ACC112 (cell line): ENCODE measurements at regions not wholly inside any gene's neighbourhood (a gene's known extent, or its start where the extent isn't known, plus 50 kb on each side); places are given as distances from the start of the nearest gene placed in this dataset.

ENCODE experiments used
- H2AFZ ChIP-seq: fragments of 200-600 bp; sonication (generic); one replicate; pipeline ENCODE4 v1.6.0; 2017; ENCODE audit warnings: antibody characterized with exemption, low read length; ENCODE audit not compliant: unreplicated experiment
- H3K27ac ChIP-seq: fragments of 200-600 bp; sonication (generic); 2 replicates; pipeline ENCODE4 v1.5.1; 2014; ENCODE audit warnings: low read depth, mild to moderate bottlenecking, antibody characterized with exemption, low read length, moderate library complexity
- H3K27me3 ChIP-seq: fragments of 200-600 bp; sonication (generic); 2 replicates; pipeline ENCODE4 v1.6.1; 2014; ENCODE audit warnings: mild to moderate bottlenecking, antibody characterized with exemption, low read length, moderate library complexity, mixed read lengths; ENCODE audit not compliant: insufficient read depth
- H3K36me3 ChIP-seq: fragments of 200-600 bp; sonication (generic); 2 replicates; pipeline ENCODE4 v1.6.1; 2016; ENCODE audit warnings: mild to moderate bottlenecking, antibody characterized with exemption, low read length, moderate library complexity, mixed read lengths; ENCODE audit not compliant: insufficient read depth
- H3K4me1 ChIP-seq: fragments of 200-600 bp; sonication (generic); one replicate; pipeline ENCODE4 v1.6.1; 2016; ENCODE audit warnings: low read length, mixed read lengths; ENCODE audit not compliant: insufficient read depth, unreplicated experiment, control insufficient read depth
- H3K4me3 ChIP-seq: fragments of 200-600 bp; sonication (generic); 2 replicates; pipeline ENCODE4 v1.5.1; 2014; ENCODE audit warnings: mild to moderate bottlenecking, low read depth, low read length
- H3K79me2 ChIP-seq: fragments of 200-600 bp; sonication (generic); one replicate; pipeline ENCODE4 v1.6.0; 2016; ENCODE audit warnings: low read length; ENCODE audit not compliant: control insufficient read depth, unreplicated experiment, insufficient read depth

DNA sequence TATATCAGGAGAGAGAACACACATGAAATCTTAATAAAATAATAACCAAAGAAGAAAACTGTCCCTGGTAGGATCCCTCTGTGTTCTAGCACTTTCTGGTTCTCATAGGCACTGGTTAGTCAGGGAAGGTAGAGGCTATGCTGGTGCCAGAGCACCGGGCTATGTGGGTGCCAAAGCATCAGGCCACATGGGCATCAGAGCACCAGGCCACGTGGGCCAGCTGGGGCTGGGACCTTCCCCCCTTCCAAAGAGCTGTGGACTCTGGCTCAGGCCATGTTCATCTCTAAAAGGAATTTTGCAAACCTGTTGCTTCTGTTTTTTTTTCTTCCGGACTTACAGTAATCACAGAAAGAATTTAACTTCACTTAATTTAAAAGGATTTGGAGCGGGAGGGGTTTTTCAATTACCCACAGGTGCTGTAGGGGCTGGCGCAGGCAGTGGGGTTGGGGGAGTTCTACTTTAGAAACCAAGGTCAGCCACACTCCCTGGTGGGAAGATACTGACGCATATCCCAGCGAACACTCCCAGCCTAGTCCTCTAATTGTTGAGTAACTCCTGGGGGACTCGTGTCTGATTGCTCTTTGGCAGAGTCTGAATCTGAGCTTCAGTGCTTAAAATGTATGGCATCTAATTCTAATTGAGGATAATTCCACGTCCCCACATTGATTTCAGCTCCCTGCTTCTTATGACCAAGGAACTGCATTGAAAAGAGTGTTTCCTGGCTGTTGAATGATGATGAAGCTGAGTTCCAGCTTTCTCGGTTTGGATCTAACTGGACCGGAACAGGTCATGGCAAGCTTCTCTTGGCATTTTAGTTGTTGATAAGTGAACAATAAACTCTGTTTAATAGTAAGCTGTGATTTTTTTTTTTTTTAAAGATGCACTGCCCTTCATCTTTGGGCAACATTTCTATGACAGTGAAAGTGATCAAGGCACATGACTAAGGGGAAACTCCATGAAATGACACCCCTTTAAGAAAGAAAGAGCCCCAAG, 110.7 kb upstream of the FZD8 start:
- H2AFZ ChIP-seq: no peak overlapping the region
- no peak overlapping the region for H3K27ac ChIP-seq
- no peaks in the 10 kb centered on the region for H3K36me3 ChIP-seq
- no peaks in the 10 kb centered on the region for H3K79me2 ChIP-seq
- H3K27me3 ChIP-seq: peaks cover 3% of the 10 kb centered on the region
- H3K4me3 ChIP-seq: no peak overlapping the region
- peaks cover 7% of the 10 kb centered on the region for H3K4me1 ChIP-seq

DNA sequence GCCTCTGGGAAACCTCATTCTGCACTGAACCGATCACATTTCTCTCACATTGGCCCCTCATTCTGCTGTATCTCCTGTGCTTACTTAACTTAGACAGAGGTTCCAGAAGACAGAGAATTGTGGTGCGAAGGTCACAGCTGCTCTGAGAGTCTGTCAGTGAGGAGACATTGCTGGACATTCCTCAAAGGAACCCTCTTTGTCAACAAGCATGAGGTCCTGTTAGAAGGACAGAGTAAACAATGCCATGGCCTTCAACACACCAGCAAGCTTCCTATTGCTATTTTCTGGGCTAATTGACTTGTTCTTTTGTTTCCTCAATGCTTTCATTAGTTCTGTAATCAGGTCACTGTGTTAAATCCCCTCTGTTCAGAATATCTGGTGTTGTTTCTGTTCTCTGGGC, 109.3 kb upstream of the FZD8 start:
- Histone ChIP-seq H3K27me3 (peaks cover 3% of the 10 kb centered on the region), H3K4me3 (no peak overlapping the region), H2AFZ (no peak overlapping the region), H3K4me1 (peaks cover 7% of the 10 kb centered on the region), H3K79me2 (no peaks in the 10 kb centered on the region), H3K27ac (no peak overlapping the region), H3K36me3 (no peaks in the 10 kb centered on the region)

DNA sequence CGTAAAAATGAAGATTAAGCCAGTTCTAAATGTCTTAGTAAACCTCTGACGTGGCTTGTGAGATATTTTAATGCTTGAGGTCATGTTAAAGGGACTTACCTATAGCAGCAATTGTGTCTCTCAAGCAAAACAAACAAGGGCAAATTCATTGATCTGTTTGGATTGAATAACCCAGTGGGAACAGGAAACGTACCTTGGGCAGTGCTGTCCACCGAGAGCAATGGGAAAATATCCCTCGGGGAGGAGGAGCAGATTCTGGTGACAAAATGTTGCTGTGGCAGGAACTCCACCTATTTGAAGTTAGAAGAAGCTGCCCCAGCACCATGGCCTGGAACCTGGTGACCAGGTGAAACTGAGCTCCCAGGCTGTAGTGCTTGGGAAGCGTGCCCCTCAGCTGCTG, 107.1 kb upstream of the FZD8 start:
- Histone ChIP-seq H3K79me2 (no peaks in the 10 kb centered on the region), H3K4me1 (peaks cover 7% of the 10 kb centered on the region), H3K27me3 (peaks cover 6% of the 10 kb centered on the region), H3K4me3 (no peak overlapping the region), H3K36me3 (no peaks in the 10 kb centered on the region), H3K27ac (no peak overlapping the region), H2AFZ (no peak overlapping the region)

DNA sequence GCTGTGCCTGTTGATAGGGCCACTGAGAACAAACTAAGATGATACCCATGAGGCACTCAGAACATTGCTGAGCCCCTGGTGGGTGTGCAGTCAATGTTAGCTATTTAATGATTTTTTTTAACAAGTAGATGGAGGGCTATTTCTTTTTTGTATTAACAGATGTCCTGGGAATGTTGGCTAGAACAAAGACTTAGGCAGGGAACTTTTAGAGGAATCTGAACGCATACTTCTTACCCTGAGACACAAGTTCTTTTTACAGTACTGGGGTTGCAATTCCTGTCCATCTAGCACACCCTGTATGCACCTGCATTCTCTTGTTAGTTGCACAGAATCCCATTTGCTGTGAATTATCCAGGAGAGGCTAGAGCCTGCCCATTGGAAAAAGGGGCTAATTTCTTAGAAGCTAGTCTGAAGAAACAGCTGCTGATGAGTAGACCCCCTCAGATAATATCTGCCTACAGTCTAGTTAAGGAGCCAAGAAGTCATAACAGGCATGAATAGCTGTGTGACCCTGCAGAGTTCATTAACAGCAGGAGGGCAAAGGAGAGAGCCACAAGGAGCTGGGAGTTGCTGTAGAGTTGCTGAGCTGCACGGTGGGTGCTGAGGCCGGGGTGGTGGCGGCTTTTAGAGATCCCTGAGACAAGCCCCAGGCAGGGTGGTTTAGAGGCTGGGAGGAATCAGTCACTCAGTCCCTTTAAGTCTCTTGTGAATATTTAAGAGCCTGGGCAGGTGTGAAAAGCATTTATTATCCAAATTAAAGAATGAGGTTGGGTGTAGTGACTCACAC, 103.7 kb upstream of the FZD8 start:
- Histone ChIP-seq H3K79me2 (no peaks in the 10 kb centered on the region), H3K36me3 (no peaks in the 10 kb centered on the region), H2AFZ (no peak overlapping the region), H3K27ac (no peak overlapping the region), H3K4me1 (no peaks in the 10 kb centered on the region), H3K27me3 (peaks cover 3% of the 10 kb centered on the region; the same call in 1 of the 2 replicates), H3K4me3 (no peak overlapping the region)

DNA sequence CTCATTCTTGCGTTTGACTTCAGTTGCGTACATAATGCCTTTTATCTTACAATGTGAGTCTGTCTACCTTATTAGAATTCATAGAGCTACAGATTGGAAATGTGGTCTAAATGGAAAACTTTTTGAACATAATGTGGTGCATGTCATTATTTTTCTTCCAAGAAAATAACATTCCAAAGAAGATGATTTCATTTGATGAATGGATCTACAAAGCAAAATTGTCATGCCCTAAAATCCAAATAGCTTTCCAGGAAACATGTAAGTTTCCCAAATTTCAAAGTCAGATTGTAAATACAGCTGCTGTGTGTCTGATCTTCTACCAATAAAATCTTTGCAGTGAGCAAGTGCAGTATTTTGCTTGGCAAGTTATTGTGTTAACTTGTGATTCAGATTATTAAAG, 101.8 kb upstream of the FZD8 start:
- H3K27me3 ChIP-seq: peaks cover 3% of the 10 kb centered on the region; the same call in 1 of the 2 replicates

DNA sequence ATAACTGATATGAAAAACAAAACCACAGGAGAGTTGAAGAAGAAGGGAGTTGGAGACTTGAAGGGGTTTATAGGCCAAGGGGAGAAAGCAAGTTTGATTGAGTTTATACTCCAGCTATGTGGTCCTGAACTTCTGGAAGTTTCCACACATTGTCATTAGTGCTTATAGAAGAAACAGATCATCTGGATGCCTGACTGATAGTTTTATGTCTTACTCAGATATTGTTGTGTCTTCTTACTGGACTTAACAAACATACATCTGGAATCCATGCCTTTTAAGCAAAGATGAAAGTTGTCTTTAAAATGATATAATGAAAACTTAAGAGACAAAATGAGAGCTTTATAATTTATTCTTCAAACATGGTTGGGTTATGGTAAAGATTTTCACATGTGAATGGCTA, 101.3 kb upstream of the FZD8 start:
- Histone ChIP-seq H3K27me3 (peaks cover 3% of the 10 kb centered on the region; the same call in 1 of the 2 replicates), H3K4me3 (no peak overlapping the region), H3K79me2 (no peaks in the 10 kb centered on the region), H3K27ac (no peak overlapping the region), H2AFZ (no peak overlapping the region), H3K4me1 (no peaks in the 10 kb centered on the region), H3K36me3 (no peaks in the 10 kb centered on the region)

More for the DNA sequence above, 101.8 kb upstream of the FZD8 start:
- H3K4me3 ChIP-seq: no peak overlapping the region
- no peaks in the 10 kb centered on the region for H3K36me3 ChIP-seq
- no peaks in the 10 kb centered on the region for H3K79me2 ChIP-seq
- H2AFZ ChIP-seq: no peak overlapping the region
- H3K27ac ChIP-seq: no peak overlapping the region
- no peaks in the 10 kb centered on the region for H3K4me1 ChIP-seq

DNA sequence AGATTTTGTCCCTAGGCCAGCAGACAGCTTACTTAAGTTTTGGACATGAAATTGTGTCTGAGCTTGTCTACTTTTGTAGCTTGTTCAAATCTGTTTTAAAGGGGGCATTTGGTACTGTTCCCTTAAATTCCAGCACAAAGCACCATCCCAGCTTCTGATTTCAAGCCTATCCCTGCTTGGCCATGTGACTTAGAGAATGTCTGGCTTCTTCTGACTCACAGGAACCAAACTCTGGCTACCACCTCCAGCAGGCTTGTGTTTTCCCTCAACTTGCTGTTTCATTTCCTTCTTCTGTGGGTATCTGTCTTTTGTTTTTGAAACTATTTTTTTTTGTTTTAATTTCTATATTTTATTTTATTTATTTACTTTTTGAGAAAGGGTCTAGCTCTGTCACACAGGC, 97.9 kb upstream of the FZD8 start:
- Histone ChIP-seq H3K36me3 (no peaks in the 10 kb centered on the region), H3K4me3 (no peak overlapping the region), H3K4me1 (no peaks in the 10 kb centered on the region), H3K27me3 (peaks cover 3% of the 10 kb centered on the region; the same call in 1 of the 2 replicates), H3K27ac (no peak overlapping the region), H2AFZ (no peak overlapping the region), H3K79me2 (no peaks in the 10 kb centered on the region)

DNA sequence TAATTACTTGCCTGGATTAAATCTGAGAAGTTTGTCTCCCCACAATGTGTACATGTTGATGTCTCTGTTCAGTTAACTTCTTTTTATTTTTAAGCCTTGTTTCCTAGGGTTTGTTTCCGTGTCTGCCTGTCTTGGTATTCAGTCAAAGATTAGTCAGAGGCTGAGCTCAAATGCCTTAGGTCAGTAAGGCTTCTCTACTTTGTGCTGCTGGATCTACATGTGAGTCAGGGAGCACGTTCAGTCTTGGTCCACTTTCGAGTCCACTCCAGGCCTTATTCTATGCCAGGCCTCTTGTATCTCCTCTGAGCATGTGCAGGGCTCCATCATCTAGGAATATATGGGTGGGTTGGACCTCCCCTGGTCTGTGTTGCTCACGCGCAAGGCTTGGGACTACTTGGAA, 93.3 kb upstream of the FZD8 start:
- Histone ChIP-seq H3K27ac (no peak overlapping the region), H3K27me3 (peaks cover 4% of the 10 kb centered on the region; the same call in 1 of the 2 replicates), H3K36me3 (no peaks in the 10 kb centered on the region), H2AFZ (peak overlapping the region; percentile 37), H3K4me3 (no peak overlapping the region), H3K4me1 (no peaks in the 10 kb centered on the region), H3K79me2 (no peaks in the 10 kb centered on the region)

DNA sequence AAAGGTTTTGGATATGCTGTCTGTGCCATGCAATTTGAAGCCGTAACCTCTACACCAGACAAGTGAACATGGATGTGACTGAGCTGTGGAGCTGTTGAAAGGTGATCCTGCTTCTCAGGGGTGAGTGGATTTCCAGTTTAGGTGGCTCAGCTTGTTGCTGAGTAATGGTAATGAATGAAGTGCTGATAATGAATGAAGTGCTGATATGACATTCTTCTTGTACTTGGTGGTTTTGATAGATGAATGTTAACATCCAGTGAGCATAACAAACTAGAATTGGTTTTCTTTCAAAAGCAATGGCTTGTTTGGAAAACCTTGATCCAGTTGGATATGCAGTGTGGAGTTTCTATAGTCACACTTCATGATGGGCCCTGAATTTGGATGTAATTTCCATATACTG, 89.7 kb upstream of the FZD8 start:
- Histone ChIP-seq H3K79me2 (no peaks in the 10 kb centered on the region), H2AFZ (no peak overlapping the region), H3K27ac (no peak overlapping the region), H3K27me3 (peaks cover 5% of the 10 kb centered on the region; the same call in 1 of the 2 replicates), H3K36me3 (no peaks in the 10 kb centered on the region), H3K4me1 (no peaks in the 10 kb centered on the region), H3K4me3 (no peak overlapping the region)

DNA sequence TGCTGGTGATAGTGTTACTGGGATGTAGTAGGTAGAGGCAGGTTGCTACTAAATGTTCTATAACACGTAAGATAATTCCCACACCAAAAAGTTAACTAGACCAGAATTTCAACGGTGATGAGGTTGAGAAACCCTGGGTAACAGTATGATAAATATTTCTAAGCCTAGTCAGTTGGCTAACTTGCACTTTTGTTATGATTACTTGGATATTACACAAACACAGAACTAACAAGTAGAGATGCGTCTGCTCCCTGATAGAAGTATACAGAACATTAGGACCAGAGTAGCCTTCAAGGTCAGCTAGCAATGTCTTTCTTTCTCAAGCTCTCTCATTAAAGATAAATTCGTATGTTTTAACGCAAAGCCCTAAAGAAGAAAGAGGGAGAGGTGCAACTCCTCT, 86.2 kb upstream of the FZD8 start:
- Histone ChIP-seq H3K36me3 (no peaks in the 10 kb centered on the region), H3K4me1 (no peaks in the 10 kb centered on the region), H2AFZ (no peak overlapping the region), H3K27me3 (peaks cover 11% of the 10 kb centered on the region; the same call in 1 of the 2 replicates), H3K79me2 (no peaks in the 10 kb centered on the region), H3K27ac (no peak overlapping the region), H3K4me3 (no peak overlapping the region)
